ENCODE measurements at regions not wholly inside any gene's neighbourhood (a gene's known extent, or its start where the extent isn't known, plus 50 kb on each side); places are given as distances from the start of the nearest gene placed in this dataset.

DNA sequence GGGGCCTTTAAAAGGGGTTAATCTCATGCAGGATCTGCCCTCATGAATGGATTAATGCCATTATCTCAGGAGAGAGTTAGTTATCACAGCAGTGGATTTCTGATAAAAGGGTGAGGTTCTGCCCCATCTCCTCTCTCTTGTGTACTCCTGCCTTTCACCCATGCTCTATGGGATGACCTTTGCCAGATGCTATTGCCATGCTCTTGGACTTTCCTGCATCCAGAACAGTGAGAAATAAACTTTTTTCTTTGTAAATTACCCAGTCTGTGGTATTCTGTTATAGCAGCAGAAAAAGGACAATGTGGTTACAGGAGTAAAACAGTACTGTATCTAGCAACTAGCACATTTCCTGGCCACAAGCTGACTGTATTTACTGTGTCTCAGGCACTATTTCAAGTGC lies 58.0 kb upstream of the CCN2 start:
- TF ChIP-seq POLR2A (IDR thresholded peaks at IDR 0.05) (no peak), EP300 (IDR thresholded peaks at IDR 0.05) (no peak), POLR2AphosphoS5 (IDR thresholded peaks at IDR 0.05) (no peak)
- TF ChIP-seq, protein P1, sequence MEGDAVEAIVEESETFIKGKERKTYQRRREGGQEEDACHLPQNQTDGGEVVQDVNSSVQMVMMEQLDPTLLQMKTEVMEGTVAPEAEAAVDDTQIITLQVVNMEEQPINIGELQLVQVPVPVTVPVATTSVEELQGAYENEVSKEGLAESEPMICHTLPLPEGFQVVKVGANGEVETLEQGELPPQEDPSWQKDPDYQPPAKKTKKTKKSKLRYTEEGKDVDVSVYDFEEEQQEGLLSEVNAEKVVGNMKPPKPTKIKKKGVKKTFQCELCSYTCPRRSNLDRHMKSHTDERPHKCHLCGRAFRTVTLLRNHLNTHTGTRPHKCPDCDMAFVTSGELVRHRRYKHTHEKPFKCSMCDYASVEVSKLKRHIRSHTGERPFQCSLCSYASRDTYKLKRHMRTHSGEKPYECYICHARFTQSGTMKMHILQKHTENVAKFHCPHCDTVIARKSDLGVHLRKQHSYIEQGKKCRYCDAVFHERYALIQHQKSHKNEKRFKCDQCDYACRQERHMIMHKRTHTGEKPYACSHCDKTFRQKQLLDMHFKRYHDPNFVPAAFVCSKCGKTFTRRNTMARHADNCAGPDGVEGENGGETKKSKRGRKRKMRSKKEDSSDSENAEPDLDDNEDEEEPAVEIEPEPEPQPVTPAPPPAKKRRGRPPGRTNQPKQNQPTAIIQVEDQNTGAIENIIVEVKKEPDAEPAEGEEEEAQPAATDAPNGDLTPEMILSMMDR (IDR thresholded peaks at IDR 0.05), result no peak
- H3K4me3 ChIP-seq, result no peak overlapping the region
- peaks cover 0 to under 1% (median 0%) of the 10 kb centered on the region in 3 donors for H3K9me3 ChIP-seq
- H3K36me3 ChIP-seq, result no peaks in the 10 kb centered on the region
- H3K27ac ChIP-seq, result peak overlapping the region in 1 of 4 donors; percentile 72
- H3K4me1 ChIP-seq, result peaks cover 2 to 36% (median 3%) of the 10 kb centered on the region in 3 donors
- ATAC-seq, result no peak
- no peaks in the 10 kb centered on the region for H3K27me3 ChIP-seq

DNA sequence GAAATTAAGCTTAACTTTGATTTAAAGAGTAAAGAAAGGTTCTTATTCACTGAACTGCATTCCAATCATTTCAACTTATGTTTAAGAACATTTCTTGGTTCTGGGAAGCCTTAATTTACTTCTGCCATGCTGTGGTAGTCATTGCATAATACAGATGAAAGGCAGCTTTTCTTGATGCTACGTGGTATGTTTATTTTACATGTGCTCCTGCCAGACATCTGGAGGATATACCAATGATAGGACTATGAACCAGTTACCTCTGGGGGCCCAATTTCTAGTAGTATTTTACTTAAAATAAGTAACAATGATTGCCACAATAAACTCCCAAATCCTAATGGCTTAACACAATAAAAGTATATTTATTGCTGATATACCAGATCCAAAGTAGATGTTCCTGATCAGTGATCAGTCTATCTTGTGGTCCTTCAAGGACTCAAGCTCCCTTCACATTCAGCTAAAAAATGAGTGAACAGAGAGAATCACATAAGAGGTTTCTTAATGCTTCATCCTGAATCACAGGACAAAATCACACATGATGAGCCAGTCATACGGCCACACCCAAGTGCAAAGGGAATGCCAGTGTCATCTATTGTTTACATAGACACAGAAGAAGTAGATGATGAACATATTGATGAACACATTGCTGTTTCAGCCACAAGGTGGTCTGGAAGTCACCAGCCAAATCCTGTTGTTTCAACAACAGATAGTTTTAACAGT lies 56.5 kb upstream of the CCN2 start:
- peaks cover 0 to 13% (median 0%) of the 10 kb centered on the region in 3 donors for H3K9me3 ChIP-seq
- TF ChIP-seq, protein P1 (IDR thresholded peaks at IDR 0.05), result no peak
- TF ChIP-seq EP300 (IDR thresholded peaks at IDR 0.05) (no peak), POLR2A (IDR thresholded peaks at IDR 0.05) (no peak), POLR2AphosphoS5 (IDR thresholded peaks at IDR 0.05) (no peak)
- no peak overlapping the region for H3K27ac ChIP-seq
- WGBS, 2 donors (ENCODE audit: low coverage in 1 of 2), result 43 to 45% methylated on average over 2 of the region's 2 CpGs
- no peaks in the 10 kb centered on the region for H3K27me3 ChIP-seq
- no peaks in the 10 kb centered on the region for H3K36me3 ChIP-seq
- H3K4me3 ChIP-seq, result no peak overlapping the region
- H3K4me1 ChIP-seq, result peaks cover 2 to 34% (median 3%) of the 10 kb centered on the region in 3 donors
- ATAC-seq, result no peak

DNA sequence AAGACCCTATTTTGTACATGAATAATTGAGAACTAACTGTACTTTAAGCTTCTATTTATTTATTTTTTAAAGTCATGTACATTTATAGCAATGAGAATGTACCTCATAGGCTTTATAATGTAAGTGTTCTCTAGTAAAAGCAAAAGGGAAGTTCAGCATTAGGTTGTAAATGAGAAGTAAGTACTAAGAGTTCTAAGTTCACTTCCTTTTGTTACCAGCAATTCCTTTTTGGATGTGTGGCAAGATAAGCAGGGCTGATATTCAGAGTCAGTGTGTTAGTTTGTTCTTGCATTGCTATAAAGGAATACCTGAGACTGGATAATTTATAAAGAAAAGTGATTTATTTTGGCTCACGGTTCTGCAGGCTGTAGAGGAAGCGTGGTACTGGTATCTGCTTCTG lies 54.0 kb upstream of the CCN2 start:
- H3K4me3 ChIP-seq, result no peak overlapping the region
- TF ChIP-seq POLR2A (IDR thresholded peaks at IDR 0.05), result no peak
- TF ChIP-seq, protein P1 (IDR thresholded peaks at IDR 0.05), result no peak
- TF ChIP-seq POLR2AphosphoS5 (IDR thresholded peaks at IDR 0.05), result no peak
- no peak for TF ChIP-seq EP300 (IDR thresholded peaks at IDR 0.05)
- no peaks in the 10 kb centered on the region for H3K27me3 ChIP-seq
- H3K27ac ChIP-seq, result no peak overlapping the region
- WGBS, 2 donors (ENCODE audit: low coverage in 1 of 2), result 60 to 76% methylated on average over 1 to 2 of the region's 2 CpGs
- no peaks in the 10 kb centered on the region for H3K36me3 ChIP-seq
- peaks cover 0 to 13% (median 0%) of the 10 kb centered on the region in 3 donors for H3K9me3 ChIP-seq
- ATAC-seq, result peak; percentile 7
- peaks cover 0 to 11% (median 2%) of the 10 kb centered on the region in 3 donors for H3K4me1 ChIP-seq

DNA sequence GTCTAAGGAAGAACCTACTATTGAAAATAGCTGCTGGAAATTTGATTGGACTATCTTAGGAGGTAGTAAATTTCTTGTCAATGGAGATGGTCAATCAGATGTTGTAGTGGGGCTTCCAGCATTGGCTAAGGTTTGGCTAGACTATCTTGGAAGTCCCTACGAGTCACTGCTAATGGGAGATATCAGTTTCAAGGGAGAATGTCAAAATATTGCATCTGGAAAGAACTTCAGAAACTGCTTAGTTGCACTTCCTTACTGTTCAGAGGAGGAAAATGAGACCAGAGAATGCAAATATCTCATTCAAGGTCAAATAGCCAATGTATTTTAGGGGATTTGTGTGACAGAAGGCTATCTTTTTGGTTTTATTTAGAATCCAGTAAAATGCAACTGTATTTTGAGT lies 53.5 kb upstream of the CCN2 start:
- 50 to 67% methylated on average over 1 of the region's 1 CpG for WGBS, 2 donors (ENCODE audit: low coverage in 1 of 2)
- no peak overlapping the region for H3K27ac ChIP-seq

More for the DNA sequence above, 53.5 kb upstream of the CCN2 start:
- TF ChIP-seq, protein P1 (IDR thresholded peaks at IDR 0.05), result no peak
- TF ChIP-seq POLR2A (IDR thresholded peaks at IDR 0.05) (no peak), EP300 (IDR thresholded peaks at IDR 0.05) (no peak), POLR2AphosphoS5 (IDR thresholded peaks at IDR 0.05) (no peak)
- peaks cover 0 to 13% (median 0%) of the 10 kb centered on the region in 3 donors for H3K9me3 ChIP-seq
- H3K36me3 ChIP-seq, result no peaks in the 10 kb centered on the region
- peaks cover 0 to 10% (median 2%) of the 10 kb centered on the region in 3 donors for H3K4me1 ChIP-seq
- no peak overlapping the region for H3K4me3 ChIP-seq
- H3K27me3 ChIP-seq, result no peaks in the 10 kb centered on the region
- ATAC-seq, result no peak

Measured in gastroesophageal sphincter (tissue), 4 donors.